ENCODE measurements at regions not wholly inside any gene's neighbourhood (a gene's known extent, or its start where the extent isn't known, plus 50 kb on each side); places are given as distances from the start of the nearest gene placed in this dataset.

GRCh38 chr7:142359694-142360279 lies 101.9 kb upstream of the PRSS58 start:
- Mint-ChIP-seq H3K27ac (no peak overlapping the region), H3K9me3 (no peaks in the 10 kb centered on the region), H3K36me3 (ENCODE audit: low read depth) (no peaks in the 10 kb centered on the region), H3K4me1 (peaks cover 8% of the 10 kb centered on the region), H3K4me3 (no peak overlapping the region), H3K27me3 (peaks cover 24% of the 10 kb centered on the region)
- DNase-seq: no peak
- ChIA-PET POLR2A (no interaction called here), CTCF (interaction anchor here (0.7 to 1.9 kb wide), 8 partner anchors 11 to 878 kb away, joined by 3 to 19 read pairs (median 3); no protein-coding TSS in a partner anchor)

DNA sequence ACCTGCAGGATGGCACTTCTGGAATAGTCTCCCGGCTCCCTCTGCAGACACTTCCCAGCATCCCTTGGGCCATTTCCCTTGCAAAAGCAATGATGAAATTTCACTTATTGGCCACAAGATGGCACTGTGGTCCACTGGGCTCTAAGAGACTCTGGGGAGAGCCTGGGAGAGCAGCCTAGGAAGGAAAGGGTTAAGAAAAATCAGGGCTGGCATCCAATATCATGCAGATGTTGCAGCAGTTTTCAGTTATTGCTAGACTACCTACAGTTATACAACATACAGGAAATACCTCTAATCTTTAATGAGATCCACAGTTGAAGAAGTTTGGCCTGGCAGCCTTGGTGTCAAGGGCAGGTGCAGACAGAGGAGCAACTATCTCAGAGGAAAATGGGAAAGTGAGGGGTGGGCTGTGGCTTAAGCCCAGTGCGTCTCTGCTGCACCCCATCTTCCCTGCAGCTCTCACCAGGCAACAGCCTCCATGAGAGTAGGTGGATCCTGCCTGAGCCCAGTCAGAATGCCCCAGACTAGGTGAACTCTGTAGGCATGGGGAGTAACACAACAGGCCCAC lies 100.2 kb upstream of the PRSS58 start:
- Mint-ChIP-seq H3K9me3 (no peaks in the 10 kb centered on the region), H3K27ac (no peak overlapping the region), H3K36me3 (ENCODE audit: low read depth) (no peaks in the 10 kb centered on the region), H3K4me1 (peaks cover 21% of the 10 kb centered on the region), H3K27me3 (peaks cover 13% of the 10 kb centered on the region), H3K4me3 (no peak overlapping the region)
- peak; percentile 31 for DNase-seq
- CTCF ChIA-PET: interaction anchor here (0.8 to 2.9 kb wide), 8 partner anchors 15 to 382 kb away, joined by 3 to 19 read pairs (median 3); no protein-coding TSS in a partner anchor
- POLR2A ChIA-PET: no interaction called here

- CTCF ChIA-PET: no interaction called here
- Mint-ChIP-seq H3K36me3 (ENCODE audit: low read depth) (no peaks in the 10 kb centered on the region), H3K27me3 (peaks cover 2% of the 10 kb centered on the region), H3K4me1 (peaks cover 28% of the 10 kb centered on the region), H3K4me3 (no peak overlapping the region), H3K27ac (no peak overlapping the region), H3K9me3 (no peaks in the 10 kb centered on the region)
- POLR2A ChIA-PET: no interaction called here
- DNase-seq: no peak
Observed at GRCh38 chr7:142356166-142356565, 98.3 kb upstream of the PRSS58 start.

GRCh38 chr7:142355328-142355727 lies 97.5 kb upstream of the PRSS58 start:
- H3K9me3 Mint-ChIP-seq: no peaks in the 10 kb centered on the region
- no peak for DNase-seq
- no peaks in the 10 kb centered on the region for H3K36me3 Mint-ChIP-seq (ENCODE audit: low read depth)
- peaks cover 28% of the 10 kb centered on the region for H3K4me1 Mint-ChIP-seq
- ChIA-PET CTCF (interaction anchor here (0.6 kb wide), 1 partner anchor 31 kb away, joined by 3 read pairs; no protein-coding TSS in a partner anchor), POLR2A (no interaction called here)
- no peak overlapping the region for H3K27ac Mint-ChIP-seq
- H3K4me3 Mint-ChIP-seq: no peak overlapping the region
- peaks cover 2% of the 10 kb centered on the region for H3K27me3 Mint-ChIP-seq

DNA sequence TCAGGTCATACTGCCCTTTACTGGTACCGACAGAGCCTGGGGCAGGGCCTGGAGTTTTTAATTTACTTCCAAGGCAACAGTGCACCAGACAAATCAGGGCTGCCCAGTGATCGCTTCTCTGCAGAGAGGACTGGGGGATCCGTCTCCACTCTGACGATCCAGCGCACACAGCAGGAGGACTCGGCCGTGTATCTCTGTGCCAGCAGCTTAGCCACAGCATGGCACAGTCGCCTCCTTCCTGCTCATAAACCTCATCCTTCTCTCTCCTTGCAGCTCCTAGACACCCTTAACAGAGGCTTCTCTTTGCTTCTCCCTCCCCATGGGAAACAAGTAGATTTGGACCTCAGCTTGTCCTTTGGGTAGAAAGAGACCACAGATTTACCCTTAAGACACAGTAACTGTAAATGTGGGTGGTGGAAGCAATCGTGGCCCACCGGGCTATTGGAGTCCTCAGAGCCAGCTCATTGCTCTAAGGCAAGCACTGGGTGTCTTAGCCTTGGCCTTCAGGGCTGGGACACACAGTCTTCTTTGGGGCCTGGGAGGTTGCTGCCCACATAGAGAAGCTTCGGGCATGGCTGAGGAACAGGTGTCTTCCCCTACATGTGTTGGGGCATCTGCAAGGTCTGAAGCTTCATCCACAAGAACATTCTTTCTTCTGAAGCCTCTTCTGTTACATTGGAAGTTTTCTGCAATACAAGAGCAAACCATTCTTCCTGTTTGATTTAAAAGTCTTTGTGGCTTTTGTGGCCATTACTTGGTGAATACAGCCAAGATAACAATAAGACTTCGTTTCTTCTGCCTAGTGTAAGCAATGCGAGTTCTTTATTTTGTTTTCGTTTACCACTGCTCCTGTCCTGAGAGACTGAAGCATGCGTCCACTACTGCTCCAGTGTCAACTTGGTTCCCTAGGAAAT lies 95.5 kb upstream of the PRSS58 start:
- Mint-ChIP-seq H3K4me3 (peak overlapping the region; percentile 66), H3K27me3 (peaks cover 2% of the 10 kb centered on the region), H3K9me3 (no peaks in the 10 kb centered on the region), H3K4me1 (peaks cover 28% of the 10 kb centered on the region), H3K36me3 (ENCODE audit: low read depth) (no peaks in the 10 kb centered on the region), H3K27ac (peak overlapping the region; percentile 37)
- no peak for DNase-seq
- POLR2A ChIA-PET: interaction anchor here (1.6 to 3.0 kb wide), 2 partner anchors 444 to 455 kb away, joined by 8 to 23 read pairs; no protein-coding TSS in a partner anchor
- CTCF ChIA-PET: interaction anchor here (0.6 to 2.7 kb wide), 5 partner anchors 9 to 205 kb away, joined by 3 to 10 read pairs (median 4); no protein-coding TSS in a partner anchor

DNA sequence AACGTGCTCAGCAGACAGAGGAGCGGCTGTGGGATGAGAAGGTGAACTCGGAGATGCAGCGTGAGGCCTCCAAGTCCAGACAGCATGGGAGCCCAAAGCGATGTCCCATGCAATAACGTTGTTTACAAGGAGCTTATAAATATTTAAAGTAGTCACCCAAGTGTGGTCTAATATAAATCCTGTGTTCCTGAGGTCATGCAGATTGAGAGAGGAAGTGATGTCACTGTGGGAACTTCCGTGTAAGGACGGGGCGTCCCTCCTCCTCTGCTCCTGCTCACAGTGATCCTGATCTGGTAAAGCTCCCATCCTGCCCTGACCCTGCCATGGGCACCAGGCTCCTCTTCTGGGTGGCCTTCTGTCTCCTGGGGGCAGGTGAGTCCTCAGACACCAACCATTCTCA lies 94.7 kb upstream of the PRSS58 start:
- H3K36me3 Mint-ChIP-seq (ENCODE audit: low read depth): no peaks in the 10 kb centered on the region
- CTCF ChIA-PET: interaction anchor here (1.3 to 2.7 kb wide), 5 partner anchors 10 to 50 kb away, joined by 4 to 10 read pairs (median 6); no protein-coding TSS in a partner anchor
- peaks cover 23% of the 10 kb centered on the region for H3K4me1 Mint-ChIP-seq
- no peaks in the 10 kb centered on the region for H3K9me3 Mint-ChIP-seq
- peak overlapping the region; percentile 66 for H3K4me3 Mint-ChIP-seq
- POLR2A ChIA-PET: interaction anchor here (1.6 to 3.0 kb wide), 2 partner anchors 445 to 456 kb away, joined by 8 to 23 read pairs; no protein-coding TSS in a partner anchor
- H3K27ac Mint-ChIP-seq: peak overlapping the region; percentile 56
- no peak for DNase-seq
- peaks cover 2% of the 10 kb centered on the region for H3K27me3 Mint-ChIP-seq

DNA sequence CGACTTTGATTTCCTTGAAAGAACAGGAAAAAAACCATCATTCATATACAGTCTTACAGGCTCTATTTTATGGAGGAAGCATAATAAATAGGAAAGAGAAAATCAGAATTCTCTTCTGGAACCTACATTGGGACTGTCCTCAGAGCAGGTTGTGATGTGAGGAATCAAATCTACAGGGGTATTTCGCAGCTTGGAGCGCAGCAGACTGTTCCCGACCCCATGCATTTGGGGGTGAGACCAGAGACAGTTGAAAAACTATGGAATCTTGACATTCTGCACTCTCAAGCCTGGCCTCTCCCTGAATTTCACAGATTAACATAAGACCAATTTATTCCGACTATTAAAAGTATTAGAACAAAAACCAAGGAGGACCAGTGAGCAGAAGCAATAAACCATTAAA lies 93.3 kb upstream of the PRSS58 start:
- H3K36me3 Mint-ChIP-seq (ENCODE audit: low read depth): no peaks in the 10 kb centered on the region
- no peak for DNase-seq
- ChIA-PET POLR2A (interaction anchor here (0.9 to 3.0 kb wide), 2 partner anchors 8 to 446 kb away, joined by 3 to 23 read pairs; no protein-coding TSS in a partner anchor), CTCF (interaction anchor here (1.2 to 1.5 kb wide), 3 partner anchors 9 to 49 kb away, joined by 3 to 6 read pairs (median 4); no protein-coding TSS in a partner anchor)
- H3K27ac Mint-ChIP-seq: no peak overlapping the region
- no peaks in the 10 kb centered on the region for H3K9me3 Mint-ChIP-seq
- peaks cover 4% of the 10 kb centered on the region for H3K27me3 Mint-ChIP-seq
- H3K4me3 Mint-ChIP-seq: no peak overlapping the region
- H3K4me1 Mint-ChIP-seq: peaks cover 23% of the 10 kb centered on the region

- Mint-ChIP-seq H3K4me1 (peaks cover 28% of the 10 kb centered on the region), H3K36me3 (ENCODE audit: low read depth) (no peaks in the 10 kb centered on the region), H3K9me3 (no peaks in the 10 kb centered on the region), H3K27me3 (peaks cover 4% of the 10 kb centered on the region), H3K4me3 (no peak overlapping the region), H3K27ac (no peak overlapping the region)
- ChIA-PET CTCF (no interaction called here), POLR2A (interaction anchor here (1.2 kb wide), 1 partner anchor 459 kb away, joined by 5 read pairs; no protein-coding TSS in a partner anchor)
- DNase-seq: no peak
Observed at GRCh38 chr7:142349670-142350405, 92.0 kb upstream of the PRSS58 start.

DNA sequence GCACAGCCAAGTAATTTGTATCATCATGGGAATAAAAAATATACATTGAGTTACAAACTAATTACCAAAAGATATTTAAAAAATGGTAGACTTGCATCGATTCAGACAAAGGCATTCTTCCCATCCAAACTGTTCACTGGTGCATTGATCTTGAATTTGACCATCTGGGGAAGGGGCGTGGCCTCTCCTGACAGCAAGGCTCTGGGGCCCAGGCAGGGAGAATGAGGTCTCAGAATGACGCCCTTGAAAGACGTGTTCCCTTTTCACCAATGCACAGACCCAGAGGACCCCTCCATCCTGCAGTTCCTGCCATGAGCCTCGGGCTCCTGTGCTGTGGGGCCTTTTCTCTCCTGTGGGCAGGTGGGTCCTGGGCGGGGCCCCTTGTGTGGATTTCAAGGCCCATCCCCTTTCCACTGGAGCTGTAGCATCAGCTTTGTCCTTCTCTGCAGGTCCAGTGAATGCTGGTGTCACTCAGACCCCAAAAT lies 91.1 kb upstream of the PRSS58 start:
- Mint-ChIP-seq H3K9me3 (no peaks in the 10 kb centered on the region), H3K27ac (peak overlapping the region; percentile 17), H3K36me3 (ENCODE audit: low read depth) (no peaks in the 10 kb centered on the region), H3K27me3 (peaks cover 4% of the 10 kb centered on the region), H3K4me3 (no peak overlapping the region), H3K4me1 (peaks cover 25% of the 10 kb centered on the region)
- CTCF ChIA-PET: no interaction called here
- POLR2A ChIA-PET: no interaction called here
- no peak for DNase-seq

- no peak overlapping the region for H3K27ac Mint-ChIP-seq
- H3K4me1 Mint-ChIP-seq: peaks cover 16% of the 10 kb centered on the region
- peaks cover 4% of the 10 kb centered on the region for H3K27me3 Mint-ChIP-seq
- H3K4me3 Mint-ChIP-seq: no peak overlapping the region
- H3K9me3 Mint-ChIP-seq: no peaks in the 10 kb centered on the region
- ChIA-PET POLR2A (no interaction called here), CTCF (no interaction called here)
- H3K36me3 Mint-ChIP-seq (ENCODE audit: low read depth): no peaks in the 10 kb centered on the region
- no peak for DNase-seq
Observed at GRCh38 chr7:142348100-142348499, 90.2 kb upstream of the PRSS58 start.

- Mint-ChIP-seq H3K4me3 (no peak overlapping the region), H3K36me3 (ENCODE audit: low read depth) (no peaks in the 10 kb centered on the region), H3K27me3 (peaks cover 4% of the 10 kb centered on the region), H3K4me1 (peaks cover 9% of the 10 kb centered on the region), H3K27ac (peak overlapping the region; percentile 22), H3K9me3 (no peaks in the 10 kb centered on the region)
- no peak for DNase-seq
- POLR2A ChIA-PET: interaction anchor here (1.5 kb wide), 2 partner anchors 451 to 462 kb away, joined by 3 to 4 read pairs; no protein-coding TSS in a partner anchor
- CTCF ChIA-PET: interaction anchor here (0.6 to 2.9 kb wide), 5 partner anchors 12 to 1174 kb away, joined by 3 to 12 read pairs (median 3); no protein-coding TSS in a partner anchor
Observed at GRCh38 chr7:142347091-142347490, 89.2 kb upstream of the PRSS58 start.

GRCh38 chr7:142345811-142346210 lies 88.0 kb upstream of the PRSS58 start:
- Mint-ChIP-seq H3K27me3 (peaks cover 3% of the 10 kb centered on the region), H3K9me3 (no peaks in the 10 kb centered on the region), H3K27ac (peak overlapping the region; percentile 56), H3K36me3 (ENCODE audit: low read depth) (no peaks in the 10 kb centered on the region), H3K4me3 (no peak overlapping the region), H3K4me1 (peaks cover 5% of the 10 kb centered on the region)
- ChIA-PET CTCF (interaction anchor here (0.9 to 2.9 kb wide), 6 partner anchors 20 to 463 kb away, joined by 3 to 12 read pairs (median 3); no protein-coding TSS in a partner anchor), POLR2A (interaction anchor here (0.7 to 1.5 kb wide), 3 partner anchors 452 to 462 kb away, joined by 3 to 5 read pairs (median 5); no protein-coding TSS in a partner anchor)
- no peak for DNase-seq

All from activated CD4-positive, alpha-beta memory T cell treated with anti-CD3 and anti-CD28 coated beads, Interleukin-2, amount 10 ng/mL, durations not matched to agents 7 days and 5 days (primary cell).